H1 (cell line): ENCODE measurements at regions not wholly inside any gene's neighbourhood (a gene's known extent, or its start where the extent isn't known, plus 50 kb on each side); places are given as distances from the start of the nearest gene placed in this dataset.

Source experiments
- CEBPB ChIP-seq: IDR thresholded peaks from 2 replicates; pipeline ENCODE4 v1.6.1; 2012; ENCODE audit warnings: low read depth, low read length
- EP300 ChIP-seq, 2 experiments: IDR thresholded peaks; 1 replicate in 1 of 2; 2 replicates in 1 of 2; pipeline ENCODE4 v1.6.1; 2011 to 2012; ENCODE audit warnings: low read depth in 2 of 2, low read length in 2 of 2, mild to moderate bottlenecking in 2 of 2, borderline replicate concordance in 1 of 2, inconsistent platforms in 1 of 2, moderate library complexity in 1 of 2
- EZH2 ChIP-seq: fragments of 200-600 bp; sonication (generic); IDR thresholded peaks from 2 replicates; pipeline ENCODE4 v1.7.1; 2012; ENCODE audit warnings: low read depth, mild to moderate bottlenecking, moderate library complexity, low read length, inconsistent platforms; ENCODE audit not compliant: severe bottlenecking
- GABPA ChIP-seq: IDR thresholded peaks from 2 replicates; pipeline ENCODE4 v1.6.1; 2011; ENCODE audit warnings: mild to moderate bottlenecking, low read length, moderate library complexity, borderline replicate concordance; ENCODE audit not compliant: insufficient read depth
- JUN ChIP-seq: IDR thresholded peaks from 2 replicates; pipeline ENCODE4 v1.6.1; 2011; ENCODE audit warnings: low read depth, mild to moderate bottlenecking, improper control_type of control experiment, low read length
- POLR2A ChIP-seq, 2 experiments: IDR thresholded peaks; 1 replicate in 1 of 2; 2 replicates in 1 of 2; pipeline ENCODE4 v1.6.1; 2011; ENCODE audit warnings: low read depth in 2 of 2, low read length in 2 of 2, mild to moderate bottlenecking in 2 of 2; ENCODE audit errors: control extremely low read depth in 1 of 2
- POLR2AphosphoS5 ChIP-seq: IDR thresholded peaks from 2 replicates; pipeline ENCODE4 v1.6.1; 2011; ENCODE audit warnings: low read depth, low read length
- RXRA ChIP-seq: IDR thresholded peaks from 2 replicates; pipeline ENCODE4 v1.6.1; 2011; ENCODE audit warnings: low read depth, mild to moderate bottlenecking, low read length, moderate library complexity; ENCODE audit not compliant: insufficient read depth
- TBP ChIP-seq: IDR thresholded peaks from 2 replicates; pipeline ENCODE4 v1.6.1; 2011; ENCODE audit warnings: low read depth, low read length, improper control_type of control experiment
- TF ChIP-seq, protein P1 (sequence below), 3 experiments: IDR thresholded peaks; 1 replicate in 2 of 3; 2 replicates in 1 of 3; pipeline versions ENCODE4 v1.5.1 to v1.6.1; 2011; ENCODE audit warnings: low read length in 3 of 3, mild to moderate bottlenecking in 3 of 3, inconsistent platforms in 2 of 3, low read depth in 1 of 3, moderate library complexity in 1 of 3; ENCODE audit not compliant: insufficient read depth in 1 of 3; ENCODE audit errors: control extremely low read depth in 1 of 3
- TF ChIP-seq, protein P2 (sequence below): IDR thresholded peaks from 2 replicates; pipeline ENCODE4 v1.6.1; 2012; ENCODE audit warnings: inconsistent platforms

DNA sequence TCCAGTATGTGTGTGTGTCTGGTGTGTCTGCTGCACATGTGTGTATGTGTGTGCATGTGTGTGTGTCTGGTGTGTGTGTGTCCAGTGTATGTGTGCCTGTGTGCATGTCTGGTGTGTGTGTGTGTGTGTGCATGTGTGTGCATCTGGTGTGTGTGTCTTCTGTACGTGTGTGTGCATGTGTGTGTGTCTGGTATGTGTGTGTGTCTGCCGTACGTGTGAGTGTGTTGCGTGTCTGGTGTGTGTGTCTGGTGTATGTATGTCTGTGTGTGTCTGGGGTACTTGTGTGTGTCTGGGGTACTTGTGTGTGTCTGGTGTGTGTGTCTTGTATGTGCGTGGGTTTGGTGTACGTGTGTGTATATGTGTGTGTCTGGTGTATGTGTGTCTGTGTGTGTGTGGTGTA lies 289.1 kb upstream of the SHH start:
- no peak for TF ChIP-seq POLR2AphosphoS5
- TF ChIP-seq, protein P1, sequence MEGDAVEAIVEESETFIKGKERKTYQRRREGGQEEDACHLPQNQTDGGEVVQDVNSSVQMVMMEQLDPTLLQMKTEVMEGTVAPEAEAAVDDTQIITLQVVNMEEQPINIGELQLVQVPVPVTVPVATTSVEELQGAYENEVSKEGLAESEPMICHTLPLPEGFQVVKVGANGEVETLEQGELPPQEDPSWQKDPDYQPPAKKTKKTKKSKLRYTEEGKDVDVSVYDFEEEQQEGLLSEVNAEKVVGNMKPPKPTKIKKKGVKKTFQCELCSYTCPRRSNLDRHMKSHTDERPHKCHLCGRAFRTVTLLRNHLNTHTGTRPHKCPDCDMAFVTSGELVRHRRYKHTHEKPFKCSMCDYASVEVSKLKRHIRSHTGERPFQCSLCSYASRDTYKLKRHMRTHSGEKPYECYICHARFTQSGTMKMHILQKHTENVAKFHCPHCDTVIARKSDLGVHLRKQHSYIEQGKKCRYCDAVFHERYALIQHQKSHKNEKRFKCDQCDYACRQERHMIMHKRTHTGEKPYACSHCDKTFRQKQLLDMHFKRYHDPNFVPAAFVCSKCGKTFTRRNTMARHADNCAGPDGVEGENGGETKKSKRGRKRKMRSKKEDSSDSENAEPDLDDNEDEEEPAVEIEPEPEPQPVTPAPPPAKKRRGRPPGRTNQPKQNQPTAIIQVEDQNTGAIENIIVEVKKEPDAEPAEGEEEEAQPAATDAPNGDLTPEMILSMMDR (IDR thresholded peaks at IDR 0.05; ENCODE audit: control extremely low read depth in 1 of 3, insufficient read depth in 1 of 3, low read depth in 1 of 3, low read length in 3 of 3) = no peak
- TF ChIP-seq RXRA = no peak
- TF ChIP-seq JUN = no peak
- TF ChIP-seq EP300 (IDR thresholded peaks at IDR 0.05; ENCODE audit: borderline replicate concordance in 1 of 2, low read depth in 2 of 2, low read length in 2 of 2) = no peak
- no peak for TF ChIP-seq EZH2
- TF ChIP-seq POLR2A (IDR thresholded peaks at IDR 0.05; ENCODE audit: control extremely low read depth in 1 of 2, low read depth in 2 of 2, low read length in 2 of 2) = no peak
- TF ChIP-seq, protein P2, sequence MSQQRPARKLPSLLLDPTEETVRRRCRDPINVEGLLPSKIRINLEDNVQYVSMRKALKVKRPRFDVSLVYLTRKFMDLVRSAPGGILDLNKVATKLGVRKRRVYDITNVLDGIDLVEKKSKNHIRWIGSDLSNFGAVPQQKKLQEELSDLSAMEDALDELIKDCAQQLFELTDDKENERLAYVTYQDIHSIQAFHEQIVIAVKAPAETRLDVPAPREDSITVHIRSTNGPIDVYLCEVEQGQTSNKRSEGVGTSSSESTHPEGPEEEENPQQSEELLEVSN = no peak
- TF ChIP-seq GABPA = no peak
- no peak for TF ChIP-seq TBP
- TF ChIP-seq CEBPB = no peak
